NCI-H187 (cell line): ENCODE measurements at regions not wholly inside any gene's neighbourhood (a gene's known extent, or its start where the extent isn't known, plus 50 kb on each side); places are given as distances from the start of the nearest gene placed in this dataset.
"Not testable (repeated sequence)": the region's sequence is repeated elsewhere in the genome, so short reads cannot be mapped to it uniquely, and the experiment has no call there.

ENCODE experiments used
- DNase-seq, 2 experiments: peaks; one replicate each; lab custom pipeline; 2025; lab: John Stamatoyannopoulos, UW

- no peak for DNase-seq
Measured at GRCh38 chr20:40073535-40074111, 615.4 kb downstream of the MAFB start.

- DNase-seq, result no peak
Measured at GRCh38 chr20:40072907-40073306, 616.1 kb downstream of the MAFB start.

DNA sequence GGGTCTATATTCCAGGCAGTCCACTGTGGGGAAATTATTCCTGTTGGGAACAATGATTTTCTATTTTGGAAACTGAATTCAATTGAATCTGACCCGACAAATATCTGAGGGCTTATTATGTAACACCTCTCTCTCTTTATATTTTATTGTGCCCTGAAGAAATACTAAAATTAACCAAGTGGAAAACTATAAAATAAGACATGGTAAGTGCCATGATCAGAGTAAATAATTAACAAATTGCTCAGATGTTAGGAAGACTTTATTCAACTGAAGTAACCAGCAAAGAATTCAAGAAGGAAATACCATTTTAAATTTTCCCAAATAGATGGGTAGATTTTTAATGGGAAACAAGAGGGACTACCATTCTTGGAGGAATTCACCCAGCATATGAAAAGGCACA, 632.9 kb downstream of the MAFB start:
- no peak for DNase-seq

DNA sequence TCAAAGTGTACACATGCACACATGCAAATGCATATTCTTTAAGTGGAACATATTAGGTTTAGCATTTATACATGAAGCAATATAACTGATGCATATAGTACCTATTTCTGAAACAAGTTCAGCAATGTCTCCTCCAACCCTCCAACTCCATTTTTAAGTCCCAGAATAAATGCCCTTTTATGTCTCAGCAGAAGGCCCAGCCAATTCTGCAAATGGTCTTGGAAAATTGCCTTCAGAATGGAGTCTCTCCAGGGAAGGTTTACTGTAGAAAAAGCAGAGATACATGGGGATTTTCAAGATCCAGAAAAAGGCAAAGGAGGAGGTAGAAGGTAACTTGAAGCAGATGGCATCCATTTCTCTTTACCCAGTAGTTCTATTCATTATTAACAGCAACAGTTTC, 633.3 kb downstream of the MAFB start:
- DNase-seq, result no peak

DNA sequence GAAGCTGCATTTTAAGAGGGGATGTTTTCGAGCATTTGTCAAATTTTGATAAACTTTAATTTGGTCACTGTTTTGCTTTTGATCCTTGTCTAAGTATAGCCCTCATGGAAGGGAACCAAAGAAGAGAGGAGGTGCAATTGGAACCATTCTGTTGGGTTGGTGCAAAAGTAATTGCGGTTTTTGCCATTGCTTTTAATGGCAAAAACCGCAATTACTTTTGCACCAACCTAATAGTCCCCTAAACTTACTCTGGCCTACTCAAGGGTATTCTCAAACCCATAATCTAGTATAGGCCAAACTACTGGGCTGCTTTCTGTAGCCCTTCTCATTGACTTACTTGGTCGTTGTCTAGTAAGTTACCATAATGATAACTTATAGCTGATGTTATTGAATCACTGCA, 634.7 kb downstream of the MAFB start:
- DNase-seq, result no peak

DNA sequence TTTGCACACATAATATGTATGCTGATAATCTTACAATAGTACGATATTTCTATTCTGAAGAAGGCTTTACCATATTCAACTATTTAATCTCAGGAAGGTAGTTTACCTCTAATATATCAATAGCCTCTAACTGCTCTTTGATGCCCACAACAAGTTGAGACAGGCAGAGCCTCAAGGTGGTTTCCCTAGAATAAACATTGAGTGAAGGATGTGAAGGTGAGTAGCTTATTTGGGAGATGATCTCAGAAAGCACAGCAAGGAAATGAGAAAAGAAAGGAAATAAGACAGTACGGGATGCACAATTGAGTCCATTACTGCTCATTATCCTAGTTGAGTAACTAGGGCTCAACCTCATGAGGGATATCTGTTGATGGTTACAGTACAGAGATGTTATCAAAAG, 638.4 kb downstream of the MAFB start:
- DNase-seq, result no peak

DNA sequence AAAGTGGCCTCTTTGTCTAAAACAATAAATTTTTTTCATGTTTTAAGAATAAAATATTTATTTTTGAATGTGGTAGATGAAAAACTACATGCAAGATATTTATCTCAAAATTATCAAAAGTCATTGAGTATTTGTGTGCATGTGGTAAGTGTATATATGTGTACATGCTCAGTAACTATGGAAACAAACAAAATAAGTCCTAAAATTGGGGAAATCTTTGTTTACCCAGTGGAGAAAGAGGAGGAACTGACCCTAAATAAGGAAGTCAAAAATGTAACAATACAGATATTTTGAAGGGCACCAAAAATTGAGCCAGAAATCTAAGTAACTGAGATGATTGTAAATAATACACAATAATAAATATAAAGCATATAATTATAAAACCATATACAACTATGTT, 639.2 kb downstream of the MAFB start:
- DNase-seq, result no peak

GRCh38 chr20:40046703-40047102, 642.3 kb downstream of the MAFB start:
- no peak for DNase-seq

DNA sequence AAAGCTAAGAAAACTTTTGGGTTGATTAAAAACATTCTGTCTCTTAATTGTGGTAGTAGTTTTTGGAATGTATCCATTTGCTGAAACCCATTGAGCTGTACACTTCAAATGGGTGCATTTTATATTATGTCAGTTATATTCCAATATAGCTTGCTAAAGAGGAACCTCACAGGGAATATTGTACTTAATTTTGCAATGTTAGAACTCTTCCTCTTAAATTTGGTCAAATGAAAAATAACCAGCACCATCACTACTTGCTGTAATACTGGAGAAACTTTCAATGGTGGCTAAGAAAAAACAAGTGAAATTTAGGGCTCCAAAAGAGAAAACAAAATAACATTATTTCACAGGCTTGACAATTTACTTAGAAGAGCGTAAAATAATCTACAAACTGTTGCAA, 651.5 kb downstream of the MAFB start:
- no peak for DNase-seq

DNA sequence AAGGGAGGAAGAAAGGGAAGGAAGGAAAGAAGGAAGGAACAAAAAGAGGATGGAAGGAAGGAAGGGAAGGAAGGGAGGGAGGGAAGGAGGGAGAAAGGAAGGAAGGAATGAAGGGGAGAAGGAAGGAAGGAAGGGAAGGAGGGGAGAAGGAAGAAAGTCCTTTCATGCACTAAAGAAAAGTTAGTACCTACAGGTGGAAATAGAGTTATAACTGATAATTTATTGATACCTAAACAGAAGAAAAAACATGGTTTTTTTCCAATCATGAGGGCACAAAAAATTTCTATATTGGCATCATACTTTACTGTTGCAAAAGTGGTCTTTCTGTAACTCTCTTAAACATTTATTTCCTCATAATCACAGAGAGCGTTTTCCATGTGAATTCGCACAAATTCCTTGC, 659.4 kb downstream of the MAFB start:
- no peak for DNase-seq

DNA sequence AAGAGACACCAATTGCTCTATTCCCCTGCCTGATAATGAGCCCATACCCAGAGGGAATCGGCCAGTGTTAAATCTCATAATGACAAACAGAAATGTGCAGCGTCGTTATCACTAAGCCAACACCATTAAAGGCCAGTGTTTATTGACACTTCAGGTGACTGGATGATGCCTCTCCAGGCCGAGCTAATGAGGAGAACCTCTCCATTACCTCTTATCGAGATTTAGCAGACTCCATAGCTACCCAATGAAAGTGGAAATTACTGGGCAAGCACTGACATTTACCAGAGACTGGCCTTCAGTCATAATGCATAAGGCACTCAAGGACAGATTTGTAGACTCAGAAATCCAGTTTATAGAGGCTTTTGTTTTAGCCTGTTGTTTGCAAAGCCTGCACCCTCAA, 669.5 kb downstream of the MAFB start:
- DNase-seq, result peak in 1 of 2 experiments; percentile 31

GRCh38 chr20:40017765-40018164, 671.3 kb downstream of the MAFB start:
- DNase-seq, result no peak

- no peak for DNase-seq
Measured at GRCh38 chr20:40016890-40017289, 672.1 kb downstream of the MAFB start.

GRCh38 chr20:40016392-40016791, 672.6 kb downstream of the MAFB start:
- DNase-seq, result no peak

- not testable (repeated sequence) for DNase-seq
Measured at GRCh38 chr20:40012026-40012425, 677.0 kb downstream of the MAFB start.

DNA sequence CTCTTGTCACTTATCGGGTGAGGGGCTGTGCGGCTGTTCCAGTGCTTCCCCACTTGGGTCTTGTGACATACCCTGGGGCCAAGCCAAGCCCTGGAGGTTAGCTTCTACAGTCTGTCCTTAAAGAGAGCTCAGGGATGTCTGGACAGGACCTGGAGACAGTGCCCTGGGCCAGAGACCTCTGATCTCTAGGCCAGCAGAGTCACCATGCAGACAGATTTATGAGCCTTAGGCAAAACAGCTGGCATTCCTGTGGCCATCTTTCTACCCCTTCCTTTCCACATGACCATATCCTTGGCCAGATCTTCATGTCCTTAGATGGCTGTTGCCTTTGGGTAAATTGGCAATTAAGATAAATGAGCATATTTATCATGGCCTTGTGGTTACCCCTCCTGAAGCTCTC, 678.6 kb downstream of the MAFB start:
- no peak for DNase-seq

GRCh38 chr20:40009542-40009941, 679.5 kb downstream of the MAFB start:
- no peak for DNase-seq

DNA sequence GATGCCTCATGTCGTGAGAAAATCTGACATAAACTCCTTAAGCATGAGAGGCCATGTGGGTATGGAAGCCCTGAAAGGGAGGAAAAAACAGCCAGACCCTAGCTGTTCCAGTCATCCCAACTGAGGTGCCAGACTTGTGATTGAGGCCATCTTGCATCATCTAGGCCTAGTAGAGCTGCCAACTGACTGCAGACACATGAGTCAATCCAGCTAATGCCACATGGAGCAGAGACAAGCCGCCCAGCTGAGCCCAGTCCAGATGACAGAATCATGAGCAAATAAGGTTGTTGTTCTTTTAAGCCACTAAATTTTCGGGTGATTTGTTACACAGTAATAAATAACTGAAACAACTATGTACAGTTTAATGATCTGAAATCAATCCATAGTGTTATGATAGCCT, 680.9 kb downstream of the MAFB start:
- no peak for DNase-seq

- no peak for DNase-seq
Measured at GRCh38 chr20:40006168-40006860, 682.7 kb downstream of the MAFB start.

DNA sequence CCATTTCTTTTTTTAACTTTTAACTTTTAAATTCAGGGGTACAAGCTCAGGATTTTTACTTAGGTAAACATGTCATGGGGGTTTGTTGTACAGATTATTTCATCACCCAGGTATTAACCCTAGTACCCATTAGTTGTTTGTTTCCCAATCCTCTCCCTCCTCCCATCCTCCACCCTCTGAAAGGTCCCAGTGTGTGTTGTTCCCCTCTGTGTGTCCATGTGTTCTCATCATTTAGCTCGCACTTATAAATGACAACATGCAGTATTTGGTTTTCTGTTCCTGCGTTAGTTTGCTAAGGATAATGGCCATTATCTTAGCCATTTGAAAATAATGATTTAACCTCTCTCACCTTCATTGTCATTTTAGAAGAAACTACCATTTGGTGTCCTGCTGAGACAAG, 684.9 kb downstream of the MAFB start:
- DNase-seq, result not testable (repeated sequence)

DNA sequence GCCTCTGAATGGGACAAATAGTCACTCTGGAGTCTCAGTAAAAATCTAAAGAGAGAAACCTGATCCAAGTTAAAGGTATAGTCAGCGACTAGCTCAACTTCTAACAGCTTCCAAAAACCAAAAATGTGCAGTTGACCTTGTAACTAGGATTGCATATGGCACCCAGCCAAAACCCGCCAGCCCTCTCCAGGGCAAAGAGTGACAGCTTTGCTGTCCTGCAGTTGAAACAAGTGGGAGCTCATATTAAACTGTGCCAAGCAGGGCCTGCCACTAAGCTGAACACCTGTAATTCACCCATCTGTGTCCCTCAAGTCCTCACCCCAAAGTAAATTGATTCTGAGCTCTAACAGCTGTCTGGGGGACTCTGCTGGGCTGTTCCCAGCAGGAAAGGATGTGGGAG, 695.3 kb downstream of the MAFB start:
- peak; percentile 5 to 37 for DNase-seq

- DNase-seq, result no peak
Measured at GRCh38 chr20:39990692-39991091, 698.3 kb downstream of the MAFB start.

DNA sequence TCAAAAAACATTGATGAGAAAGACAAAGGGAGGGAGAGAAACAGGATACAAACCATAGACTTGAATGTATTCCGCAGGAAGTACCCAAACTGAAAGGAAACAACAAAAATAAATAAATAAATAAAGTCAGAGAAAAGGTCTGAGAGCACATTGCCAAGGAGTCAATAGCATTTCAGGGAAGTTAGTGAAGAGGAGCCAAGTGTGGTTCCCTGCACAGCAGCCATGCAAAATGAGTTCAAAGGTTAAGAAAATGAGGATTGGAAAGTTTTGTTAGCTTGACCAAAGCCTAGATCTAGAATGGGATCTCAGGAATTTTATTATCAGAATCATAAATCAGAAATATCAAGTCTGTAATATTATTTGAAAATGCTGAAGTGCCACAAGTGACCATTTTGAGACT, 700.0 kb downstream of the MAFB start:
- DNase-seq, result no peak
